Chondrocyte (in vitro differentiated cells): ENCODE measurements at regions not wholly inside any gene's neighbourhood (a gene's known extent, or its start where the extent isn't known, plus 50 kb on each side); places are given as distances from the start of the nearest gene placed in this dataset.
A peak's percentile ranks its signal among the peaks of the same experiment; 100 is the strongest.

Experiments used
- DNase-seq: peaks from one replicate; pipeline ENCODE4 v3.0.0; 2021; ENCODE audit warnings: mixed read lengths, low spot score
- H3K27ac Mint-ChIP-seq: one replicate; pipeline ENCODE4 v1.8.0; 2021; ENCODE audit warnings: mild to moderate bottlenecking, moderate library complexity, mixed read lengths; ENCODE audit not compliant: unreplicated experiment
- H3K27me3 Mint-ChIP-seq: 2 replicates; pipeline ENCODE4 v1.8.0; 2021; ENCODE audit warnings: low read depth, mixed read lengths
- H3K36me3 Mint-ChIP-seq: 2 replicates; pipeline ENCODE4 v1.8.0; 2021; ENCODE audit warnings: low read depth, mixed read lengths
- H3K4me1 Mint-ChIP-seq: 2 replicates; pipeline ENCODE4 v1.8.0; 2021; ENCODE audit warnings: low read depth, mild to moderate bottlenecking, mixed read lengths
- H3K4me3 Mint-ChIP-seq: one replicate; pipeline ENCODE4 v1.8.0; 2021; ENCODE audit warnings: mild to moderate bottlenecking, moderate library complexity, mixed read lengths; ENCODE audit not compliant: unreplicated experiment
- H3K9me3 Mint-ChIP-seq: 2 replicates; pipeline ENCODE4 v1.8.0; 2021; ENCODE audit warnings: low read depth, mixed read lengths
- TF ChIP-seq, protein P1 (sequence below): fragments of 200-600 bp; sonication (generic); IDR thresholded peaks from 2 replicates; pipeline ENCODE4 v1.5.0; 2021; ENCODE audit warnings: antibody characterized with exemption, mild to moderate bottlenecking, moderate library complexity

DNA sequence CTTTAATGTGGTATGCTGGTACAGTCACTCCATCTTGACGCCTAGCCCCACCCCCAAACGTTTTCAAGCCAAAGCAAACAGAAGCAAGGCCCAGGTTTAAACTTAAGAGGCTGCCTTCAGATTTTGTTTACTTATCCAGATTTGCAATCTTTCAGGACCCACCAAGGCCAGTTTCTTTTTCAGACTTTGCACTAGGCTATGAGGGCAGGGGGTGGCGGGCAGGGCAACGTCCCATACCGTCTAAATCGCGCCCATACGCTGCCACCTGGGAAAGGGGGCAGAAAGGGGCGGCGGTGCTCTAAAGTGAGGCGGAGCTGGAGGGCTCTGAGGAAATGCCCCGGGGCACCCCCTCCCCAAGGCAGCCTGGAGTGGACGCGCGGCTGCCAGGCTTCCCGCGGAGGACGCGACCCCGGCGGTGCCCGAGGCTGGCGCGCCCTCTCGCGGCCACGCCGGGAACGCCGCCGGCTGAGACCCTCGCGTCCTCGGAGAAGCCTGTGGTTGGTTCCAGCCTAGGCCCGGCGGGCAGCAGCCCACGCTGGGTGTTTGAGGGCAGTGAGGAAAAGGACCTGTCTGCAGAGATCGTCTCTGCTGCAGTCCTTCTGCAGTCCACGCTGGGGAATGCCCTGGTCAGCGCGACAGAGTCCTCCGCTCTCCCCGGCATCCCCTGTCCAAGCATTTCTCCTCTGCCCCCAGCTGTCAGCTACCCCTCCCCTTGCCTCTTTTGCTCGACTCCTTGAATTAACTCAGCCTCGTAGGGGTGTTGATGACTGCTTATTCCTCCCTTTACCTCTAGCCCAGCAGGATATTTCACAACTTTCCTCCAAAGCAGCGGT is 93.7 kb upstream of the PRNP start:
- TF ChIP-seq, protein P1, sequence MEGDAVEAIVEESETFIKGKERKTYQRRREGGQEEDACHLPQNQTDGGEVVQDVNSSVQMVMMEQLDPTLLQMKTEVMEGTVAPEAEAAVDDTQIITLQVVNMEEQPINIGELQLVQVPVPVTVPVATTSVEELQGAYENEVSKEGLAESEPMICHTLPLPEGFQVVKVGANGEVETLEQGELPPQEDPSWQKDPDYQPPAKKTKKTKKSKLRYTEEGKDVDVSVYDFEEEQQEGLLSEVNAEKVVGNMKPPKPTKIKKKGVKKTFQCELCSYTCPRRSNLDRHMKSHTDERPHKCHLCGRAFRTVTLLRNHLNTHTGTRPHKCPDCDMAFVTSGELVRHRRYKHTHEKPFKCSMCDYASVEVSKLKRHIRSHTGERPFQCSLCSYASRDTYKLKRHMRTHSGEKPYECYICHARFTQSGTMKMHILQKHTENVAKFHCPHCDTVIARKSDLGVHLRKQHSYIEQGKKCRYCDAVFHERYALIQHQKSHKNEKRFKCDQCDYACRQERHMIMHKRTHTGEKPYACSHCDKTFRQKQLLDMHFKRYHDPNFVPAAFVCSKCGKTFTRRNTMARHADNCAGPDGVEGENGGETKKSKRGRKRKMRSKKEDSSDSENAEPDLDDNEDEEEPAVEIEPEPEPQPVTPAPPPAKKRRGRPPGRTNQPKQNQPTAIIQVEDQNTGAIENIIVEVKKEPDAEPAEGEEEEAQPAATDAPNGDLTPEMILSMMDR, result peak; percentile 99
- Mint-ChIP-seq H3K4me1 (peaks cover 6% of the 10 kb centered on the region), H3K36me3 (no peaks in the 10 kb centered on the region), H3K9me3 (no peaks in the 10 kb centered on the region), H3K27me3 (peaks cover 26% of the 10 kb centered on the region), H3K27ac (no peak overlapping the region), H3K4me3 (peak overlapping the region; percentile 38)
- no peak for DNase-seq

DNA sequence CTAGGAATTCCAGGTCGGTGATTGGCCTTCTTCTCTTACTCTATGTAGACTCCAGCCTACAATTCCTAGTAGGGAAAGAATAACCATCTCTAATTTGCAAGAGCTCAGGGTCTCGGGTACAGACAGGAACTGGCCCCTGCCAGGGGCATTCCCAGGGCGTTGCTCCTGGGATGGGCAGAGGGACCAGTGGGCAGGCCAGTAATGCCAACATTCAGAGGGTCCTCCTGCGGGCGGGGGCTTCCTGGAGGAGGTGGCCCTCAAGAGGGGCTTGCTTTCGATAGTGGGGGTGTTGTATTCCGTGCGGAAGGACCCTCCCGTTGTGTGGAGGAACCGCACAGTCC is 94.3 kb upstream of the PRNP start:
- TF ChIP-seq, protein P1, result no peak
- no peak for DNase-seq
- Mint-ChIP-seq H3K27me3 (peaks cover 20% of the 10 kb centered on the region), H3K9me3 (no peaks in the 10 kb centered on the region), H3K36me3 (no peaks in the 10 kb centered on the region), H3K4me1 (peaks cover 6% of the 10 kb centered on the region), H3K27ac (no peak overlapping the region), H3K4me3 (no peak overlapping the region)

GRCh38 chr20:4585758-4586157 is 100.5 kb upstream of the PRNP start:
- peaks cover 14% of the 10 kb centered on the region for H3K27me3 Mint-ChIP-seq

DNA sequence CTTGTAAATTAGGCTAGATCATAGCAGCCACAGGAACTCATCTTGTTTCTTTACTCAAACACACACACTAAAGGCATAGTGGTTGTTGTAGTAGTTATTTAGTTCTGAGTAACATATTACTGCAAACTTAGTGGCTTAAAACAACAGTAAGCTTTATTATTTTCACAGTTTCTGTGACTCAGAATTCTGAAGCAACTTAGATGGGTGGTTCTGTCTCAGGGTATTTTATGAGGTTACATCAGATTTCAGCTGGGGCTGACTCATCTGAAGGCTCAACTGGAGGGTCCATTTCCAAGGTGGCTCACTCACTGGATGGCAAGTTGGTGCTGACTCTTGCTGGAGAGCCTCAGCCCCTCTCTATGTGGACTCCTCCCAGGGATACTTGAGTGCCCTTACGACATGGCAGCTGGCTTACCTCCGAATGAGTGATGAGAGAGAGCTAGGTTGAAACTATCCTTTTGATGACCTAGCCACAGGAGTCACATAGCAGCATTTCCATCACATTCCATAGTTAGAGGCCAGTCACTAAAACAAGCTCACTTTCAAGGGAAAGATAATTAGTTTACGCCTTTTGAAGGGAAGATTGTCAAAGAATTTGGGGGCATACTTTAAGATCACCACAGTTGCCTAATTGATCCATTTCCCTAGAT is 101.0 kb upstream of the PRNP start:
- H3K27ac Mint-ChIP-seq, result peak overlapping the region; percentile 84
- no peak overlapping the region for H3K4me3 Mint-ChIP-seq
- peaks cover 14% of the 10 kb centered on the region for H3K27me3 Mint-ChIP-seq
- H3K9me3 Mint-ChIP-seq, result peaks cover 6% of the 10 kb centered on the region
- no peak for DNase-seq
- TF ChIP-seq, protein P1, result no peak
- H3K4me1 Mint-ChIP-seq, result peaks cover 8% of the 10 kb centered on the region
- peaks cover 6% of the 10 kb centered on the region for H3K36me3 Mint-ChIP-seq

More at GRCh38 chr20:4585758-4586157, 100.5 kb upstream of the PRNP start:
- no peak overlapping the region for H3K4me3 Mint-ChIP-seq
- TF ChIP-seq, protein P1, result no peak
- no peak for DNase-seq
- peak overlapping the region; percentile 41 for H3K27ac Mint-ChIP-seq
- H3K9me3 Mint-ChIP-seq, result peaks cover 6% of the 10 kb centered on the region
- H3K36me3 Mint-ChIP-seq, result peaks cover 6% of the 10 kb centered on the region
- peaks cover 8% of the 10 kb centered on the region for H3K4me1 Mint-ChIP-seq

GRCh38 chr20:4584510-4584909 is 101.7 kb upstream of the PRNP start:
- peaks cover 18% of the 10 kb centered on the region for H3K27me3 Mint-ChIP-seq
- peaks cover 8% of the 10 kb centered on the region for H3K4me1 Mint-ChIP-seq
- peaks cover 6% of the 10 kb centered on the region for H3K36me3 Mint-ChIP-seq
- TF ChIP-seq, protein P1, result no peak
- H3K4me3 Mint-ChIP-seq, result no peak overlapping the region
- DNase-seq, result no peak
- H3K9me3 Mint-ChIP-seq, result peaks cover 6% of the 10 kb centered on the region
- no peak overlapping the region for H3K27ac Mint-ChIP-seq
